GM21717 (cell line): ENCODE measurements at regions not wholly inside any gene's neighbourhood (a gene's known extent, or its start where the extent isn't known, plus 50 kb on each side); places are given as distances from the start of the nearest gene placed in this dataset.
"Not testable (repeated sequence)": the region's sequence is repeated elsewhere in the genome, so short reads cannot be mapped to it uniquely, and the experiment has no call there.

Source experiments
- ATAC-seq: cut with Tn5 transposase; IDR thresholded peaks from one replicate; pipeline ENCODE4 v1.9.1; 2021; ENCODE audit warnings: mild to moderate bottlenecking, moderate library complexity; ENCODE audit not compliant: unreplicated experiment

DNA sequence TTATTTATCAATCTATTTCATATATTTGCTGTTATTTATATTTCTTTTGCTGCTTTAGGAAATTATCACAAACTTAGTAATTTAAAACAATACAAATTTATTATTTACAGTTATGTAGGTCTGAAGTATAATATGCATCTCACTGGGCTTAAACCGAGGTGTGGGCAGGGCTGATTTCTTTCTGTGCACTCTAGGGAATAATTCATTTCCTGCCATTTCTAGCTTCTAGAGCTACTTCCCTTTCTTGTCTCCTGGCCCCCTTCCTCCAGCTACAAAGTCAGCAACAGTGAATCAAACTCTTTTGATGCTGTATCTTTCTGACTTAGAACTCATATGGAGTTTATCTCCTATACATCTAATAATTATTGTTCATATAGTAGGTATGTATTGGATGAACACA lies 303.5 kb upstream of the ARSJ start:
- no peak for ATAC-seq

DNA sequence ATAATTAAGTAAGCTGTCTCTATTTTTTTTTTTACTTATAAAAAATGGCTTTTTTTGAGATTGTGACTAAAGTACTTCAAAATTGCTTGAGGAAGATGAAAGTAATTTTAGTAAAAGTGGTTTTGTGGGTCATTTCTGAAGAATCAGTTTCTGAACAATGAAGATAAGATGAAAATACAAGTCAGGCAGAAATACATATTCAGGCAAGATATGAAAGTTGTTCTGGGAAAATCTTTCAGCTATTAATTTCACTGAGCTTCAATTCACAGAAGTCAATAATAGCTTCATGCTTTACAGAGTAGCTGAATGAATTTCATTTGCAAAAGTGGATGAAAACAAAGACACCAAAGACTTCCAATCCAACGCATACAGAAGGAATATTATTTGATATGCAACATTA lies 305.2 kb upstream of the ARSJ start:
- ATAC-seq, result no peak

DNA sequence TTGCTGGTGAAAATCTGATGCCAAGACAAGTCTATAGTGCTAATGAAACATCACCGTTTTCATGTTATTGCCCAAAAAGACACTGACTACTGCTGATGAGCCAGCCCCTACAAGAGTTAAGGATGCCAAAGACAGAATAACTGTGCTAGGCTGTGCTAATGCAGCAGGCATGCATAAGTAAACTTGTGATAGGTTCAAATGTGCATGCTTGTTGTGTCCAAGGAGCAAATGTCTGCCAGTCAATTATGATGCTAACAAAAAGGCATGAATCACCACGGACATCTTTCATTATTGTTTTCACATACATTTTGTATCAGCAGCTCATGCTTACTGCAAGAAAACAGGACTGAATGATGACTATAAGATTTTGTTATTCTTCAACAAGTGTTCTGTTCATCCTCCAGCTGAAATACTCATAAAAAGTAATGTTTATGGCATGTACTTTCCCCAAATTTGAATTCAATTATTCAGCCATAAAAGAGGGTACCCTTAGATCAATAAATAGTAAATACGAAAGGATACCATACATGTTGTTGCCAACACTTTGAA lies 306.9 kb upstream of the ARSJ start:
- ATAC-seq, result no peak

DNA sequence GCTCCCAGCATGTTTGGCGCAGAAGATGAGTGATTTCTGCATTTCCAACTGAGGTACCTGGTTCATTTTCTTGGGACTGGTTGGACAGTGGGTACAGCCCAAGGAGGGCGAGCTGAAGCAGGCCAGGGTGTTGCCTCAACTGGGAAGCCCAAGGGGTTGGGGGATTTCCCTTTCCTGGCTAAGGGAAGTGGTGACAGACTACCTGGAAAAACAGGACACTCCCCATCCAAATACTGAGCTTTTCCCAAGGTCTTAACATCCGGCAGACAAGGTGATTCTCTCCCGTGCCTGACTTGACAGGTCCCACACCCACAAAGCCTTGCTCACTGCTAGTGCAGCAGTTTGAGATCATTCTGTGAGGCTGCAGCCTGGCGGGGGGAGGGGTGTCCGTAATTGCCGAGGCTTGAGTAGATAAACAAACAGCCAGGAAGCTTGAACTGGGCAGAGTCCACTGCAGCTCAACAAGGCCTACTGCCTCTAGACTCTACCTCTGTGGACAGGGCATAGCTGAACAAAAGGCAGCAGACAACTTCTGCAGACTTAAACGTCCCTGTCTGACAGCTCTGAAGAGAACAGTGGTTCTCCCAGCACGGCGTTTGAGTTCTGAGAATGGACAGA lies 307.7 kb upstream of the ARSJ start:
- ATAC-seq, result no peak

DNA sequence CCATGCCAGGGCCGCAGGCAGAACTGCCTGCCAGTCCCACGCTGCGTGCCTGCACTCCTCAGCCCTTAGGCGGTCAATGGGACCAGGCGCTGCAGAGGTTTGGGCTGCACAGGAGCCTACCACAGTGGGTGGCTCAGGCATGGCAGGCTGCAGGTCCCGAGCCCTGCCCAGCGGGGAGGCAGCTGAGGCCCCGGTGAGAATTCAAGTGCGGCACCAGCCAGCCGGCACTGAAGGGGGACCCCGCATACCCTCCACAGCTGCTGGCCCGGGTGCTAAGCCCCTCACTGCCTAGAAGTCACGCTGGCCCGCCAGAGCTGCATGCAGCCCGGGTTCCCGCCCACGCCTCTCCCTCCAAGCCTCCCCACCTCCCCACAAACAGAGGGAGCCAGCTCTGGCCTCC lies 302.5 kb upstream of the UGT8 start:
- no peak for ATAC-seq

DNA sequence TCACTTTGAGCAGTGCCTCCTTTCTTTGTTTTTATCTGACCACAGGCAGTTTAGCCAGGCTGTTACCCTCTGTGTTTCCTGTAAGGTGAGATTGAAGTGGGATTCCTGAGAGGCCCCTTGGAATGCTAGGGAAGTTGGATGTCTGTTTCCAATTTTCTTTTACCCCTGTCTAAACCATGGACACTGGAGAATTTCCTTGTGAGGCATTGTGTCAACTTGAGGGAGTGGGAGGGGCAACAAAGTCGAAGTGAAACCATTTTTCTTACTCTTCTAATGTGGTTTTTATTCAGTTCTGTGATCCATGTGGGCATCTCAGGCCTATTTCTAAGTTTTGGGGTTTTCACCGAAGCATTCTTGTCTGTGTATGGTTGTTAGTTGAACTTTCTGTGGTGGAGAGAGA lies 296.1 kb upstream of the UGT8 start:
- no peak for ATAC-seq

DNA sequence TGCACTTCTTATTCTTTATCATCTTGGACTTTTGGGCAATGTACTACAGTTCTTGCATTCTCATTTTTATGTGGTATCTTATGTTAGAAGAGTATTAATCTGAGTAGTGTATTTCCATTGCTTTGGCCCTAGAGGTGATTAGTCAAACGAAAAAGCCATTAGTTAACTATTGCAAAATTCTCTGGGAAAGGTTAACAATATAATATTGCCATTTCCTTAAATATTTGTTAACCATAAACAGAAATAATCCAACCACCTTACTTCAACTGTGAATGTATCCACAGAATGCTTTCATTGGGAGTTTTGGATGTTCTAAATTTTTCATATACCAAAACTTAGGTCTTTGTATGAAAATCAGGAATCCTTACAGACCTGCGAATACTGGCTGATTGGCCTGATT lies 294.6 kb upstream of the UGT8 start:
- no peak for ATAC-seq

DNA sequence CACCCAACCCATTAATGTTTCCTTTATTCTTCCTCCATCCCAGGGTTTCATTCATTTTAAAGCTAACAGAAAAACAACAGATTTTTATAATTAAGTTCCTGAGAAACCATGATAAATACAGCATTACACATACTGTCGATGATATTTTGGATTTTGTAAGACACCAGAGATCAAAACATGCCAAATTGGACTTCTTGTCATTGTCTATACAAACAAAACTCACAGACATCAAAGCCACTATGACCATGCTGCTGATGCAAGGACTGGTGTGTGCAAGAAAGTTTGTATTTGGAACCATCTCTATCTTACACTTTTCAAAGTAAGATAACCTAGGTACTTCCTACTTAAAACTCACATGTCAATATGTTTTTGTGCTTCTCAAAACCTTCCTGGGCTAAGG lies 294.0 kb upstream of the UGT8 start:
- ATAC-seq, result no peak

DNA sequence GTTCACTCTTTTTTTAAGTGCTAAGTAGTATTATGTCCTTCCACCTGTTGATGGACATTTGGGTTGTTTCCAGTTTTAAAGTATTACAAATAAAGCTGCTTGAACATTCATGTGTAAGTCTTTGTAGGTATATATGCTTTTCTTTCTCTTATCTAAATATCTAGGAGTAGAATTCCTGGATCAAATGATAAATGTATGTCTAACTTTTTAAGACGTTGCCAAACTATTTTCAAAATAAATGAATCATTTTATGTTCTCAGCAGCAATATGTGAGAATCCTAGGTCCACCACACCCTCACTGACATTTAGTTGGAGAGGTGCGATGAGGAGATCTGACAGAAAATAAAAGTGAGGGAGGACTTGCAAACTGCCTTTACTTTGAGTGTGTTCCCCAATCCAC lies 291.7 kb upstream of the UGT8 start:
- ATAC-seq, result no peak

DNA sequence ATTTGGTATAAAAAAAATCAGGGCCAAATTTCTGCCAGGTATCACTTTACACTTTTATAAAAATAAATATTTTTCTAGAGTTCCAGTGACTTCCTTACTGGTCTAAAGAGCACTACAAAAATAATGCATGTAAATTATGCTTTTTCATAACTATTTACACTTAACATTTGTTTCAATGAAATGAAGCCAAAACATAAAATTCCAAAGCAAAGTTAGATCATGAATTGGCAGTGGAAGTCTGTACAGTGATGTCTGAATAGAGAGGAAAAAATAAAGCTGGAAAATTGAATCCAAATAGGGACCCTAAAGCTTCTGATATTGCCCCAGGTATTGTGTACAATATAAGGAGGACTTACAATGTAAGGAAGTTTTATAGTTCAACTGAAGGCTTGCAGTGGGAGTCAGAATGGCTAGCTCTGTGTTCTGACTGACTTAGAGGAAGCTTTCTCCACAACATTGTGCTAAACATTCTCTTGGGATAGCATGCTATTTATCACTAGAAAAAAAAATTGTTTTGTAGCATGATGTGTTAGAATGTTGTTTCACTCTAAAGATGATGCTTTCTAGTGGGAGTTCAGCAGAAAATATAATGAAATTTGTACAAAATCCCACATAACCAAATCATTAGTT lies 288.2 kb upstream of the UGT8 start:
- ATAC-seq, result no peak

DNA sequence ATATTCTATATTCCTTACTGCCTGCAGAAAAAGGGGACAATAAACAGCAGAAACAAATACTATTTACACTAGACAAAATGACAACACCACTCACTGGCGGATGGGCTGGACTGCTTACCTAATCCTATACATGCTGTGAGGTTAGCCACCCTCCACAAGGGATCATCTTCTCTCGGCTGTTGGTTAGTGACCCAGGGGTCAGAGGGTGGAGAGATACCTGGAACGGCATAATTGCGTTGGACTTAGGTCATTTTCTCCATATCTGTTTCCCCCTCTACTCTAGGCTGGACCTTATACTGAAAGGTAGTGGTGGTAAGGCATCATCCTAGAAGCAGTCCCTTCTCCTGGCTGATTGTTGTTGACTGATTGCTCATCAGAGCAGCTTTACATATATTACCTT lies 286.8 kb upstream of the UGT8 start:
- no peak for ATAC-seq

DNA sequence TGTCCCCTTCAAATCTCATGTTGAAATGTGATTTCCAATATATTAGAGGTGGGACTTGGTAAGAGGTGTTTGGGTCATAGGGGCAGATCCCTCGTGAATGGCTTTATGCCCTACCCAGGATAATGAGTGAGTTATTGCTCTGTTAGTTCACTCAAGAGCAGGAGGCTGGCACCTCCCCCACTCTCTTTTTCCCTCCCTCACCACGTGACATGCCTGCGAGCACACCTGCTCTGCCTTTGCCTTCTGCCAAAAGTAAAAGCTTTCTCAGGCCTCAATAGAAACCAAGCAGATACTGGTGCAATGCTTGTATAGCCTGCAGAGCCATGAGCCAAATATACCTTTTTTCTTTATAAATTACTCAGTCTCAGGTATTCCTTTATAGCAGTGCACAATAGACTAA lies 286.3 kb upstream of the UGT8 start:
- ATAC-seq, result no peak

DNA sequence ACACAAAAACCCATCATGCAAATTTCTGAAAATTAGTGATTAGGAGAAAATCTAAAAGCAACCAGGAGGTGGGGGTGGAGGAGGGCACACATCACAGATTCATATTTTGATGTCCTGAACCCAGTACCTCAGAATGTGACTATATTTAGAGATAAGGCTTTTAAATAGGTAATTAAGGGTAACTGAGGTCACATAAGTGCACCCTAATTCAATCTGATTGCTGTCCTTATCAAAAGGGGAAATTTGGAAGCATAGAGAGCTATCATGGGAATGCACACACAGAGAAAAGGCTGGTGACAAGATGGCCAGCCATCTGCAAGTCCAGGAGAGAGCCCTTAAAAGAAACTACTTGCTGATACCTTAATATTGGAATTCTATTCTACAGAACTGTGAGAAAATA lies 281.8 kb upstream of the UGT8 start:
- no peak for ATAC-seq

DNA sequence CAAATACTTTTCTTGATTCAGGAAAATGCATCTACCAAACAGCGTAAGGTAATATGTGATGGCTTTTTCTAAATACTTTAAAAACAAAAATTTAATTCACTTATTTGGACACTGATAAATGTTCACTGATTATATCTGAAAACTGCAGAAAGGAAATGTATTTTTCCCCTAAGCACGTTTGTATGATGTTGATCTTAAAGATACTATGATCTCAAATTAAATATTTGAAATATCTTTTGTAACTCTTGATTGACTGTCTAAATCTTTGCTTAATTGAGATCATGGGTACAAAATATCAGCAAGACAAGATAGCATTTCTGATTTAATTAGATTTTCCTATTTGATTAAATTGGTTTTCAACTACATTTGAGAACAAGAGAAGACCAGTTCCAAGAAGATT lies 281.0 kb upstream of the UGT8 start:
- ATAC-seq, result no peak

DNA sequence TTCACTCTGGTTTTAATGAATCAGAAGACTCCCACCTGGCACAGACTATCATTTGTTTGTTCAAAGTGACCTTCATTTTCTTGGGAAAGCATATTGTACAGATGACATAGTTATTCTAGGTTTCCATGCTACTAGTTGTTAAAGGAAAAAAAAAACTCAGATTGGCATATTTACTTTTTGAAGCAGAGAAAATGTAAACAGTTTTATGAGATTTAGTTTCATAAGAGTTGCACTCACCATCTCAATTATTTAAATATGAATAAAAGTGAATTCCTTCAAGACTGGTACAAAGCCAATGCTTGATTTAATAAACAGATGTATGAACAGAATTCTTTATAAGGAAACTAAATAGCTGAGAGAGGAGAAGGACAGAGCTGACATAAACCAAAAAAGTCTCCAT lies 280.3 kb upstream of the UGT8 start:
- no peak for ATAC-seq

DNA sequence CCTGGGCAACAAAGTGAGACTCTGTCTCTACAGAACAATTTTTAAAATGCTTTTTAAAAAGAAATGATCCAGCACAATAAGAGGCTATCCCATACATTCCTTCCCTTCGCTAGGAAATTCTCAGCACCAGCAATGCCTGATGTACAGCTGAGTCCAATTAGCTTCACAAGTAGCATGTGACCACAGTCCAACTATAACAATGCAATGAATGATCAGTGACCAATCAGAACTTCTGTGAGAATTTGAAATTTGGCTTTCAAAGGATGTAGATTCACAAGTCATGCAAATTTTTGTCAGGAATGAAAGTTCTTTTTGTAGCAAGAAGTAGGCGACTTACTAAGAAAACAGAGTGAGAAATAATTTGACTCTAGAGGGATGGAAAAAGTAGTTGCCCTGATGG lies 278.5 kb upstream of the UGT8 start:
- no peak for ATAC-seq

DNA sequence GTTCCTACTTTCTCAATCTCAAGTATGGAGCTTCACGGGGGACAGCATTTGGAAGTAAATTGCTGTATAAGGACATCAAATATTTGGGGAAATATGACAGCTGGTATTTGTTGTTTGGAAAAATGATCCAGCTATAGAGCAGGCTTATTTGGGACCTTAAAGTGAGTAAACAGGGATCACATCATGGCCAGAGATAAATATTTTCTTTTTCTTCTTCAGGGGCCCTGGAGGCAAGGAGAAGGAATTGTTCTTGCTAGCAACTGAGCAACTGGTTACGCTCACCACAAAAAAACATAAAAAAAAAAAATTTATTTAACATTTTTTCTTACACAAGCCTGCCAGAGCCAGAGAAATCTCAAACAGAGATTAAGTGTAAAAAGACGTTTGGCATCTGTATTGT lies 277.2 kb upstream of the UGT8 start:
- no peak for ATAC-seq

DNA sequence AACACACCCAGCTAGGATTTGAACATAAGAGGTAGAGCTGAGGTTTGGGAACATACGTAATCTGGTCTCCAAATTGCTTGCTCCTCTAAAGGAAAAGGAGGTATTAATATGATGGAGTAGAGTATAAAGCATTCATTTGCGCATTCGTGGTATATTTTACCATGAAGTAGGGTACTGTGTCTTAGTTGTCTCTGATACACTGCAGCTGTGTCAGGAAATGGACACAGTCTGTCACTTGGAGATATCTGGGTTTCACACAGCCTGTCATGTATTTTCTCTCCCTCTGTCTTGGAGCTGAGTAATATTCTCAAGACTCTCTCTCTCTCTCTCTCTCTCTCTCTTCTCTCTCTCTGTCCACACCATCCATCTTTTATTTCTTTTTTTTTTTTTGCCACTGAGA lies 274.8 kb upstream of the UGT8 start:
- ATAC-seq, result no peak

DNA sequence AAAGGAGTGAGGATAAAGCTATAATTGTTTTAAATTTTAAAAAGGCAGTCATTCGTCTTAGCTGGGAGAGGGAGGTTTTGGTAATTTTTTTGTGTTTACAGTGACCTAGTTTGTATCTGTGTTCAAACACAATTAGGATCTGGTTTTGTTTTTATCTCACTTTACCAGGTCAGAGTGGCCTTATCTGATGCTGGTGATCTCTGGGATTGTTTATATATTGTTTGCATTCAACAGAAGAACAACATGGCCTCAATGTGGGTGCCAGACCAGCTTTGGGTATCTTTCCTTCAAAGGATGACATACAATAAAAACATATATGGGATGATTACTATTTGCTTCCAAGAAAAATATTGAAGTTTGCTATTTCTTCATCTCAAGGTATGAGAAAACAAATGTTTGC lies 272.2 kb upstream of the UGT8 start:
- no peak for ATAC-seq

DNA sequence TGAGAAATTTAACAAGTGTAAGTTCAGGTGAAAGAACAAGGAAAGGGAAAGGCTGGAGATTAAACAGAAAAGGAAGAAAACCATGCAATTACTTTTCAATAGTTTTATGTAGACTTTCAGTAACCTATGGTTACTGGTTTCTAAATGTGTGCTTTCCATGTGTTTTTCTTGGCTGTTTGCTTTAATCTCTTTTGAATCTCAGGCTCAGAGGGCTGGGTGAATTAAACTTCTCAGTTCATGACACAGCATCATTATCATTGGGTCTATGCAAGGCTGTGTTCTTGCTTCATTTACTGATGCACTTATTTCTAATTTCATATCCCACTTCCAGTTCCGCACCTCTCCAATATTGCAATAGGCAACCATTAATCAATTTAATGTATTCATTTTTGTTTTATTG lies 266.5 kb upstream of the UGT8 start:
- no peak for ATAC-seq

DNA sequence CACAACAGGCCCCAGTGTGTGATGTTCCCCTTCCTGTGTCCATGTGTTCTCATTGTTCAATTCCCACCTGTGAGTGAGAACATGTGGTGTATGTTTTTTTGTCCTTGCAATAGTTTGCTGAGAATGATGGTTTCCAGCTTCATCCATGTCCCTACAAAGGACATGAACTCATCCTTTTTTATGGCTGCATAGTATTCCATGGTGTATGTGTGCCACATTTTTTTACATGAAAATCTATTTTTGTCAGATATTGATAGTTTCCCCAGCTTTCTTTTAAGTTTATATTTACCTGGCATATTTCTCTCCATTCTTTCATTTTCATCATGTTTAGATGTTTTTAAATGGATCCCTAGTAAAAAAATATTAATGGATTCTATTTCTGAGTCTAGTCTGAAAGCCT lies 264.2 kb upstream of the UGT8 start:
- not testable (repeated sequence) for ATAC-seq

DNA sequence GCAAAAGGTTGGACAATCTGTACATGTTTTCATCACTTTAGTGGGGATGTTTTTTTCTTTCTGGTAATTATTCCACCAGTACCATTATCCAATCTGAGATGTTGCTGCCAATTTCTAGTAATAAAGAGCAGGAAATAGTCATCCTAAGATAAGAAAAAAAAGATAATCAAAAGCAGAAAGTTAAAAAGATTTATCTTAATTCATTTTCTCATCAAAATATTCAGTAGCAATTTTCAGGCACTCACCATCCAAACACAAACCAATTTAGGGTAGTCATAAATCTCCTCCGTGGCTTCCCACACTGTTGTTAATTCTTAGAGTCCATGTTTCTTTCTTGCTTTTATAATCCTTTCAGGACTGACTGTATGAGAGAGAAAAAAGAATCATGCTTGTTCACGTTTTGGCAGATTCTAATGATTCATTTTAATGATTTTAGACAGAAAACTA lies 263.7 kb upstream of the UGT8 start:
- ATAC-seq, result no peak

DNA sequence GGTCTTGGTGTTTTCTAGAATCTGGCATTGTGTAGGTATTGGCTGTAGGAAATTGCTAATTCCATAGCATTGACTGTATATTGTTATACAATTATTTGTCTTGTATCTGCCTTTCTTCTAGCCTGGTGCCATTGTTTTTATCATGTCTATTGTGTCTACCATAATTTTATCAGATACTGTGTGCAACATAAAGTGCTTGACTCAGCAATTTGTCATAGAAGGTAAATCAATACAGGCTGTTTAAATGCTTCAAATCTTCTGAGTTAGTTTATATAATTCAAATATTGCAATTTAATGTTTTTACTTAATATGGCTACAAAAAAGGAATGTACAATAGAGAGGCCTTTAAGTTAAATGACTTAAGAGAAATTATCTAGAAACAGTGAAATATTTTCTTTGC lies 263.3 kb upstream of the UGT8 start:
- no peak for ATAC-seq
